ENCODE measurements at regions not wholly inside any gene's neighbourhood (a gene's known extent, or its start where the extent isn't known, plus 50 kb on each side); places are given as distances from the start of the nearest gene placed in this dataset.

GRCh38 chr12:98446060-98446459 is 69.3 kb upstream of the TMPO start:
- TF ChIP-seq EZH2 (IDR thresholded peaks at IDR 0.05; ENCODE audit: borderline replicate concordance, low read length) (no peak), CTCF (conservative IDR thresholded peaks at IDR 0.05 in 1 of 2, IDR thresholded peaks at IDR 0.05 in 1 of 2; ENCODE audit: extremely low read depth in 1 of 2, insufficient read depth in 1 of 2, low read depth in 1 of 2, low read length in 2 of 2) (no peak)
